HEK293 (cell line): ENCODE measurements at regions not wholly inside any gene's neighbourhood (a gene's known extent, or its start where the extent isn't known, plus 50 kb on each side); places are given as distances from the start of the nearest gene placed in this dataset.

Experiments
- CTCF ChIA-PET: fragments of 350-600 bp; formaldehyde crosslinking; extraction: SDS; loops from one replicate; lab custom pipeline; 2021; ENCODE audit warnings: antibody characterized with exemption; lab: Yijun Ruan, JAX
- POLR2A ChIA-PET: fragments of 300-600 bp; formaldehyde crosslinking; extraction: SDS; loops from one replicate; lab custom pipeline; 2020; ENCODE audit warnings: antibody characterized with exemption, inconsistent platforms; lab: Yijun Ruan, JAX
- H3K27ac ChIP-seq: fragments of 200-500 bp; sonication (Bioruptor generic); 2 replicates; pipeline ENCODE4 v1.5.1; 2014; ENCODE audit warnings: low read depth, low read length, control low read depth, inconsistent platforms; ENCODE audit errors: extremely low read depth
- H3K36me3 ChIP-seq, 2 experiments: fragments of 200-500 bp in 1 of 2; sonication (Bioruptor generic) in 1 of 2; 1 replicate in 1 of 2; 2 replicates in 1 of 2; pipeline ENCODE4 v1.5.1; 2014 to 2017; ENCODE audit warnings: inconsistent platforms in 2 of 2, low read length in 2 of 2; ENCODE audit not compliant: control insufficient read depth in 2 of 2, insufficient read depth in 1 of 2
- H3K4me1 ChIP-seq: fragments of 200-500 bp; sonication (Bioruptor generic); 2 replicates; pipeline ENCODE4 v1.5.1; 2014; ENCODE audit warnings: mild to moderate bottlenecking, low read length, inconsistent platforms; ENCODE audit not compliant: control insufficient read depth, insufficient read depth
- H3K4me3 ChIP-seq: 2 replicates; pipeline ENCODE4 v1.5.1; 2011; ENCODE audit warnings: low read depth, mild to moderate bottlenecking, control low read depth, low read length, moderate library complexity
- H3K9me3 ChIP-seq: fragments of 200-500 bp; sonication (Bioruptor generic); 2 replicates; pipeline ENCODE4 v1.5.1; 2014; ENCODE audit warnings: low read depth, low read length, inconsistent platforms; ENCODE audit not compliant: control insufficient read depth, insufficient read depth
- BCL11B ChIP-seq: fragments of 450-650 bp; formaldehyde crosslinking; IDR thresholded peaks from 2 replicates; pipeline ENCODE4 v1.5.1; 2016; ENCODE audit warnings: low read depth, missing biosample characterization, missing genetic modification characterization
- ELK4 ChIP-seq: IDR thresholded peaks from 2 replicates; pipeline ENCODE4 v1.6.1; 2011; ENCODE audit warnings: mild to moderate bottlenecking, low read depth, low read length, borderline replicate concordance
- GLIS2 ChIP-seq: fragments of 450-650 bp; formaldehyde crosslinking; IDR thresholded peaks from 2 replicates; pipeline ENCODE4 v1.5.1; 2016; ENCODE audit warnings: missing biosample characterization, missing genetic modification characterization
- HOXC10 ChIP-seq: sonication (generic); formaldehyde crosslinking; IDR thresholded peaks from 2 replicates; pipeline ENCODE4 v1.8.1; 2023; ENCODE audit warnings: mild to moderate bottlenecking, missing genetic modification reagents
- KLF16 ChIP-seq: fragments of 450-650 bp; formaldehyde crosslinking; IDR thresholded peaks from 2 replicates; pipeline ENCODE4 v1.5.1; 2017; ENCODE audit warnings: missing biosample characterization, missing genetic modification characterization
- MYNN ChIP-seq: fragments of 450-650 bp; formaldehyde crosslinking; IDR thresholded peaks from 2 replicates; pipeline ENCODE4 v1.5.1; 2016; ENCODE audit warnings: missing biosample characterization, missing genetic modification characterization, borderline replicate concordance
- OSR2 ChIP-seq: fragments of 450-650 bp; formaldehyde crosslinking; IDR thresholded peaks from 2 replicates; pipeline ENCODE4 v1.5.1; 2016; ENCODE audit warnings: missing biosample characterization, missing genetic modification characterization
- SP3 ChIP-seq: fragments of 450-650 bp; formaldehyde crosslinking; IDR thresholded peaks from 2 replicates; pipeline ENCODE4 v1.5.1; 2016; ENCODE audit warnings: missing biosample characterization, missing genetic modification characterization
- ZEB2 ChIP-seq: fragments of 450-650 bp; formaldehyde crosslinking; IDR thresholded peaks from 2 replicates; pipeline ENCODE4 v1.5.1; 2016; ENCODE audit warnings: missing biosample characterization, missing genetic modification characterization
- ZIC2 ChIP-seq: fragments of 450-650 bp; formaldehyde crosslinking; IDR thresholded peaks from 2 replicates; pipeline ENCODE4 v1.5.1; 2016; ENCODE audit warnings: missing biosample characterization, missing genetic modification characterization
- ZNF114 ChIP-seq: fragments of 450-650 bp; formaldehyde crosslinking; IDR thresholded peaks from 2 replicates; pipeline ENCODE4 v1.5.0; 2017; ENCODE audit warnings: missing biosample characterization, missing genetic modification characterization
- ZNF223 ChIP-seq: fragments of 450-650 bp; formaldehyde crosslinking; IDR thresholded peaks from 2 replicates; pipeline ENCODE4 v1.5.1; 2016; ENCODE audit warnings: missing biosample characterization, missing genetic modification characterization
- ZNF266 ChIP-seq: fragments of 450-650 bp; formaldehyde crosslinking; IDR thresholded peaks from 2 replicates; pipeline ENCODE4 v1.5.1; 2016; ENCODE audit warnings: missing biosample characterization, missing genetic modification characterization, low read depth
- ZNF280C ChIP-seq: fragments of 450-650 bp; formaldehyde crosslinking; IDR thresholded peaks from 2 replicates; pipeline ENCODE4 v1.5.1; 2016; ENCODE audit warnings: missing biosample characterization, missing genetic modification characterization
- ZNF335 ChIP-seq: fragments of 450-650 bp; formaldehyde crosslinking; conservative IDR thresholded peaks from 2 replicates; pipeline ENCODE4 v1.5.1; 2016; ENCODE audit warnings: missing biosample characterization, missing genetic modification characterization
- ZNF366 ChIP-seq: fragments of 450-650 bp; formaldehyde crosslinking; conservative IDR thresholded peaks from 2 replicates; pipeline ENCODE4 v1.5.1; 2016; ENCODE audit warnings: missing biosample characterization, missing genetic modification characterization
- ZNF473 ChIP-seq: fragments of 450-650 bp; formaldehyde crosslinking; IDR thresholded peaks from 2 replicates; pipeline ENCODE4 v1.5.1; 2017; ENCODE audit warnings: missing biosample characterization, missing genetic modification characterization
- ZNF521 ChIP-seq: fragments of 450-650 bp; formaldehyde crosslinking; IDR thresholded peaks from 2 replicates; pipeline ENCODE4 v1.5.1; 2017; ENCODE audit warnings: missing biosample characterization, mild to moderate bottlenecking, missing genetic modification characterization
- ZNF530 ChIP-seq: fragments of 450-650 bp; formaldehyde crosslinking; IDR thresholded peaks from 2 replicates; pipeline ENCODE4 v1.5.1; 2016; ENCODE audit warnings: low read depth, missing biosample characterization, missing genetic modification characterization
- ZNF776 ChIP-seq: fragments of 450-650 bp; formaldehyde crosslinking; IDR thresholded peaks from 2 replicates; pipeline ENCODE4 v1.5.0; 2017; ENCODE audit warnings: missing biosample characterization, missing genetic modification characterization, borderline replicate concordance
- TF ChIP-seq, protein P1 (sequence below): fragments of 450-650 bp; formaldehyde crosslinking; IDR thresholded peaks from 2 replicates; pipeline ENCODE4 v1.5.1; 2016; ENCODE audit warnings: missing biosample characterization, missing genetic modification characterization
- TF ChIP-seq, protein P2 (sequence below): fragments of 450-650 bp; formaldehyde crosslinking; IDR thresholded peaks from 2 replicates; pipeline ENCODE4 v1.5.1; 2017; ENCODE audit warnings: missing biosample characterization, missing genetic modification characterization
- TF ChIP-seq, protein P3 (sequence below): fragments of 450-650 bp; formaldehyde crosslinking; conservative IDR thresholded peaks from 2 replicates; pipeline ENCODE4 v1.5.1; 2016; ENCODE audit warnings: low read depth, missing biosample characterization, missing genetic modification characterization

- POLR2A ChIA-PET = no interaction called here
- no peak overlapping the region for H3K27ac ChIP-seq
- CTCF ChIA-PET = no interaction called here
- H3K9me3 ChIP-seq = no peaks in the 10 kb centered on the region
- H3K4me1 ChIP-seq = no peaks in the 10 kb centered on the region
- no peak overlapping the region for H3K4me3 ChIP-seq
- TF ChIP-seq KLF16 (tag by site-specific recombination) (no peak), MYNN (tag by site-specific recombination) (no peak), SP3 (no peak), ZNF776 (tag by site-specific recombination) (no peak), ZNF223 (tag by site-specific recombination) (no peak), ZIC2 (no peak), ZEB2 (no peak)
- no peaks in the 10 kb centered on the region for H3K36me3 ChIP-seq
Measured at GRCh38 chr10:56507033-56507432, 146.0 kb upstream of the ZWINT start.

DNA sequence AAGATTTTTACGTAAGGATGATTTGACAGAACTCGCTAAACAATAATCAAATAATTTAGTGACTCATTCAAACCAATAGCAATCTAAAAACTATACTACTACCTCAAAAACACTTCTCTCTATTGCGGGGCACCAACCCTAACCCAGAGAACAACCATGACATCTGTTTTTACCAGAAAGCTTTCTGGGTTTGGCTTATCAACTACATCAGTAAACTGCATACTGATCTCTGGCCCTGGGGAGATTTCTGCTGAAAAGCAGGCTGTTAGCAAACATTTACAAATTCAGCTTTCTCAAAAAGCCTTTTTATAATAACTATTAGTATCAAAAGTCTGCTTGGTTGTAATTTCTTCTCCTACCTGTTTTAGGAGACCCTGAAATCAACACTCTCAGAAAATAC is 144.5 kb upstream of the ZWINT start:
- Histone ChIP-seq H3K27ac (no peak overlapping the region), H3K9me3 (no peaks in the 10 kb centered on the region), H3K4me1 (no peaks in the 10 kb centered on the region), H3K36me3 (no peaks in the 10 kb centered on the region), H3K4me3 (no peak overlapping the region)
- TF ChIP-seq, protein P1, sequence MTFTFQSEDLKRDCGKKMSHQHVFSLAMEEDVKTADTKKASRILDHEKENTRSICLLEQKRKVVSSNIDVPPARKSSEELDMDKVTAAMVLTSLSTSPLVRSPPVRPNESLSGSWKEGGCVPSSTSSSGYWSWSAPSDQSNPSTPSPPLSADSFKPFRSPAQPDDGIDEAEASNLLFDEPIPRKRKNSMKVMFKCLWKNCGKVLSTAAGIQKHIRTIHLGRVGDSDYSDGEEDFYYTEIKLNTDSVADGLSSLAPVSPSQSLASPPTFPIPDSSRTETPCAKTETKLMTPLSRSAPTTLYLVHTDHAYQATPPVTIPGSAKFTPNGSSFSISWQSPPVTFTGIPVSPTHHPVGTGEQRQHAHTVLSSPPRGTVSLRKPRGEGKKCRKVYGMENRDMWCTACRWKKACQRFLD (tag by site-specific recombination) = no peak
- POLR2A ChIA-PET = no interaction called here
- CTCF ChIA-PET = no interaction called here

GRCh38 chr10:56496186-56496486 is 135.1 kb upstream of the ZWINT start:
- POLR2A ChIA-PET = no interaction called here
- Histone ChIP-seq H3K36me3 (no peaks in the 10 kb centered on the region), H3K9me3 (no peaks in the 10 kb centered on the region), H3K27ac (no peak overlapping the region), H3K4me3 (no peak overlapping the region), H3K4me1 (no peaks in the 10 kb centered on the region)
- no peak for TF ChIP-seq OSR2 (tag by site-specific recombination)
- TF ChIP-seq, protein P2, sequence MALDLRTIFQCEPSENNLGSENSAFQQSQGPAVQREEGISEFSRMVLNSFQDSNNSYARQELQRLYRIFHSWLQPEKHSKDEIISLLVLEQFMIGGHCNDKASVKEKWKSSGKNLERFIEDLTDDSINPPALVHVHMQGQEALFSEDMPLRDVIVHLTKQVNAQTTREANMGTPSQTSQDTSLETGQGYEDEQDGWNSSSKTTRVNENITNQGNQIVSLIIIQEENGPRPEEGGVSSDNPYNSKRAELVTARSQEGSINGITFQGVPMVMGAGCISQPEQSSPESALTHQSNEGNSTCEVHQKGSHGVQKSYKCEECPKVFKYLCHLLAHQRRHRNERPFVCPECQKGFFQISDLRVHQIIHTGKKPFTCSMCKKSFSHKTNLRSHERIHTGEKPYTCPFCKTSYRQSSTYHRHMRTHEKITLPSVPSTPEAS (tag by site-specific recombination) = no peak
- TF ChIP-seq ZNF266 = no peak
- no peak for TF ChIP-seq GLIS2 (tag by site-specific recombination)
- no peak for TF ChIP-seq ZNF114 (tag by site-specific recombination)
- TF ChIP-seq ZNF473 (tag by site-specific recombination) = no peak
- TF ChIP-seq ZNF335 = no peak
- TF ChIP-seq ZNF366 (tag by site-specific recombination) = no peak
- TF ChIP-seq ZNF280C (tag by site-specific recombination) = no peak
- TF ChIP-seq, protein P3, sequence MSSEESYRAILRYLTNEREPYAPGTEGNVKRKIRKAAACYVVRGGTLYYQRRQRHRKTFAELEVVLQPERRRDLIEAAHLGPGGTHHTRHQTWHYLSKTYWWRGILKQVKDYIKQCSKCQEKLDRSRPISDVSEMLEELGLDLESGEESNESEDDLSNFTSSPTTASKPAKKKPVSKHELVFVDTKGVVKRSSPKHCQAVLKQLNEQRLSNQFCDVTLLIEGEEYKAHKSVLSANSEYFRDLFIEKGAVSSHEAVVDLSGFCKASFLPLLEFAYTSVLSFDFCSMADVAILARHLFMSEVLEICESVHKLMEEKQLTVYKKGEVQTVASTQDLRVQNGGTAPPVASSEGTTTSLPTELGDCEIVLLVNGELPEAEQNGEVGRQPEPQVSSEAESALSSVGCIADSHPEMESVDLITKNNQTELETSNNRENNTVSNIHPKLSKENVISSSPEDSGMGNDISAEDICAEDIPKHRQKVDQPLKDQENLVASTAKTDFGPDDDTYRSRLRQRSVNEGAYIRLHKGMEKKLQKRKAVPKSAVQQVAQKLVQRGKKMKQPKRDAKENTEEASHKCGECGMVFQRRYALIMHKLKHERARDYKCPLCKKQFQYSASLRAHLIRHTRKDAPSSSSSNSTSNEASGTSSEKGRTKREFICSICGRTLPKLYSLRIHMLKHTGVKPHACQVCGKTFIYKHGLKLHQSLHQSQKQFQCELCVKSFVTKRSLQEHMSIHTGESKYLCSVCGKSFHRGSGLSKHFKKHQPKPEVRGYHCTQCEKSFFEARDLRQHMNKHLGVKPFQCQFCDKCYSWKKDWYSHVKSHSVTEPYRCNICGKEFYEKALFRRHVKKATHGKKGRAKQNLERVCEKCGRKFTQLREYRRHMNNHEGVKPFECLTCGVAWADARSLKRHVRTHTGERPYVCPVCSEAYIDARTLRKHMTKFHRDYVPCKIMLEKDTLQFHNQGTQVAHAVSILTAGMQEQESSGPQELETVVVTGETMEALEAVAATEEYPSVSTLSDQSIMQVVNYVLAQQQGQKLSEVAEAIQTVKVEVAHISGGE = no peak
- TF ChIP-seq ZNF530 (tag by site-specific recombination) = no peak
- no peak for TF ChIP-seq HOXC10 (CRISPR knock-in tag)
- TF ChIP-seq ELK4 = no peak
- no peak for TF ChIP-seq ZNF521 (tag by site-specific recombination)
- TF ChIP-seq BCL11B (tag by site-specific recombination) = no peak
- CTCF ChIA-PET = no interaction called here
